A673 (cell line): ENCODE measurements at regions not wholly inside any gene's neighbourhood (a gene's known extent, or its start where the extent isn't known, plus 50 kb on each side); places are given as distances from the start of the nearest gene placed in this dataset.
A peak's percentile ranks its signal among the peaks of the same experiment; 100 is the strongest.

Experiments
- BruUV-seq: library from RNA; stranded (reverse); fragments of 400-500 nt; replicated peaks from 2 replicates; lab custom pipeline; 2021; lab: Mats Ljungman, UMichigan
- CTCF ChIA-PET: fragments of 300-600 bp; sonication (Branson Sonifier 250); formaldehyde crosslinking; loops from one replicate; lab custom pipeline; 2022; ENCODE audit warnings: antibody characterized with exemption; lab: Charles Lee
- POLR2A ChIA-PET: fragments of 300-600 bp; sonication (Branson Sonifier 250); formaldehyde crosslinking; loops from one replicate; lab custom pipeline; 2022; ENCODE audit warnings: antibody characterized with exemption; ENCODE audit not compliant: low non-redundant PET; lab: Charles Lee
- DNase-seq: peaks from one replicate; pipeline ENCODE4 v3.0.0-alpha.2; 2015; ENCODE audit warnings: low spot score
- H3K27ac ChIP-seq: fragments of 200-600 bp; sonication (generic); 2 replicates; pipeline ENCODE4 v1.5.1; 2016; ENCODE audit warnings: mixed run types, low read depth, mild to moderate bottlenecking, mixed read lengths, antibody characterized with exemption, low read length; ENCODE audit not compliant: poor library complexity, severe bottlenecking
- H3K27me3 ChIP-seq: fragments of 200-600 bp; sonication (generic); replicated peaks from 2 replicates; pipeline ENCODE4 v1.6.1; 2017; ENCODE audit warnings: mixed run types, low read depth, mild to moderate bottlenecking, mixed read lengths, antibody characterized with exemption, low read length; ENCODE audit not compliant: insufficient read depth, poor library complexity
- H3K36me3 ChIP-seq: fragments of 200-600 bp; sonication (generic); 2 replicates; pipeline ENCODE4 v1.6.1; 2016; ENCODE audit warnings: mixed run types, mild to moderate bottlenecking, mixed read lengths, antibody characterized with exemption, low read length; ENCODE audit not compliant: insufficient read depth, poor library complexity, severe bottlenecking
- H3K4me1 ChIP-seq: fragments of 200-600 bp; sonication (generic); 2 replicates; pipeline ENCODE4 v1.6.1; 2017; ENCODE audit warnings: mixed run types, mild to moderate bottlenecking, mixed read lengths, antibody characterized with exemption, low read length; ENCODE audit not compliant: insufficient read depth, poor library complexity, severe bottlenecking
- H3K4me3 ChIP-seq: fragments of 200-600 bp; sonication (generic); 2 replicates; pipeline ENCODE4 v1.5.1; 2016; ENCODE audit warnings: low read depth, mixed run types, mild to moderate bottlenecking, mixed read lengths, low read length; ENCODE audit not compliant: poor library complexity, severe bottlenecking
- H3K9me3 ChIP-seq: fragments of 200-600 bp; sonication (generic); 2 replicates; pipeline ENCODE4 v1.6.1; 2016; ENCODE audit warnings: mixed run types, low read depth, mild to moderate bottlenecking, mixed read lengths, antibody characterized with exemption, low read length; ENCODE audit not compliant: poor library complexity, severe bottlenecking
- EZH2 ChIP-seq: fragments of 200-600 bp; sonication (generic); IDR thresholded peaks from 2 replicates; pipeline ENCODE4 v1.6.1; 2017; ENCODE audit warnings: borderline replicate concordance, low read depth, mild to moderate bottlenecking, mixed read lengths, antibody characterized with exemption, low read length; ENCODE audit not compliant: poor library complexity, severe bottlenecking
- intact Hi-C: fragments of 100-400 bp; cut with micrococcal nuclease; formaldehyde crosslinking; loops from one replicate; pipeline ENCODE4 v1.10.0; 2022; ENCODE audit not compliant: unreplicated experiment
- TF ChIP-seq, protein P1 (sequence below): fragments of 300-800, 200-600 bp; sonication (generic); conservative IDR thresholded peaks from 2 replicates; pipeline ENCODE4 v1.5.1; 2017; ENCODE audit warnings: low read depth, mild to moderate bottlenecking, antibody characterized with exemption, low read length, moderate library complexity, mixed read lengths

- no TSS peak for BruUV-seq
- H3K27ac ChIP-seq = no peak overlapping the region
- TF ChIP-seq EZH2 = no peak
- TF ChIP-seq, protein P1, sequence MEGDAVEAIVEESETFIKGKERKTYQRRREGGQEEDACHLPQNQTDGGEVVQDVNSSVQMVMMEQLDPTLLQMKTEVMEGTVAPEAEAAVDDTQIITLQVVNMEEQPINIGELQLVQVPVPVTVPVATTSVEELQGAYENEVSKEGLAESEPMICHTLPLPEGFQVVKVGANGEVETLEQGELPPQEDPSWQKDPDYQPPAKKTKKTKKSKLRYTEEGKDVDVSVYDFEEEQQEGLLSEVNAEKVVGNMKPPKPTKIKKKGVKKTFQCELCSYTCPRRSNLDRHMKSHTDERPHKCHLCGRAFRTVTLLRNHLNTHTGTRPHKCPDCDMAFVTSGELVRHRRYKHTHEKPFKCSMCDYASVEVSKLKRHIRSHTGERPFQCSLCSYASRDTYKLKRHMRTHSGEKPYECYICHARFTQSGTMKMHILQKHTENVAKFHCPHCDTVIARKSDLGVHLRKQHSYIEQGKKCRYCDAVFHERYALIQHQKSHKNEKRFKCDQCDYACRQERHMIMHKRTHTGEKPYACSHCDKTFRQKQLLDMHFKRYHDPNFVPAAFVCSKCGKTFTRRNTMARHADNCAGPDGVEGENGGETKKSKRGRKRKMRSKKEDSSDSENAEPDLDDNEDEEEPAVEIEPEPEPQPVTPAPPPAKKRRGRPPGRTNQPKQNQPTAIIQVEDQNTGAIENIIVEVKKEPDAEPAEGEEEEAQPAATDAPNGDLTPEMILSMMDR = no peak
- ChIA-PET CTCF (no interaction called here), POLR2A (interaction anchor here (0.7 kb wide), 1 partner anchor 10 kb away, joined by 3 read pairs; no protein-coding TSS in a partner anchor)
- H3K9me3 ChIP-seq = peaks cover 12% of the 10 kb centered on the region
- DNase-seq = no peak
- H3K36me3 ChIP-seq = no peaks in the 10 kb centered on the region
- no peaks in the 10 kb centered on the region for H3K4me1 ChIP-seq
- intact Hi-C loops = no loop called here
- H3K27me3 ChIP-seq = no peaks in the 10 kb centered on the region
- no peak overlapping the region for H3K4me3 ChIP-seq
Measured at GRCh38 chr11:121748068-121748467, 295.3 kb upstream of the SORL1-AS1 start.

DNA sequence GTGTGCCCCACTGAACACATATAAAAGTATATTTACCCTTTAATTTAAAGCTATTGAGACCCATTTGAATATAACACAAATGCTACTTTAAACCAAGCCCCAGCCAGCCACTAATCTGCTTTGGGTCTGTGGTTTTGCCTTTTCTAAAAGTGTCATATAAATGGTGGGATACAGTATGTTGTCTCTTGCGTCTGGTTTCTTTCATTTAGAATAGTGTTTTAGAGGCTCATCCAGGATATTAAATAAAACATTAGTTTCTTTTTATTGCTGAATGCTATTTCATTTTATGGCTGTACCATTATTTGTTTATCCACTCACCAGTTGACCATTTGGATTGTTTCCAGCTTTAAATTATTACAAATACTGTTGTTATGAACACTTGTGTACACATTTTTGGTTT is 290.5 kb upstream of the SORL1-AS1 start:
- Histone ChIP-seq H3K36me3 (no peaks in the 10 kb centered on the region), H3K4me3 (no peak overlapping the region), H3K4me1 (peaks cover 7% of the 10 kb centered on the region), H3K27ac (no peak overlapping the region), H3K27me3 (no peaks in the 10 kb centered on the region), H3K9me3 (peaks cover 13% of the 10 kb centered on the region)
- DNase-seq = no peak
- CTCF ChIA-PET = interaction anchor here (0.6 kb wide), 1 partner anchor 48 kb away, joined by 9 read pairs; no protein-coding TSS in a partner anchor
- TF ChIP-seq, protein P1 = no peak
- no peak for TF ChIP-seq EZH2
- intact Hi-C loops = no loop called here
- no TSS peak for BruUV-seq
- POLR2A ChIA-PET = no interaction called here

GRCh38 chr11:121741761-121742361 is 289.1 kb upstream of the SORL1-AS1 start:
- H3K9me3 ChIP-seq = peaks cover 13% of the 10 kb centered on the region
- ChIA-PET POLR2A (no interaction called here), CTCF (no interaction called here)
- no TSS peak for BruUV-seq
- H3K27ac ChIP-seq = peak overlapping the region; percentile 33
- TF ChIP-seq EZH2 = no peak
- TF ChIP-seq, protein P1 = no peak
- intact Hi-C loops = no loop called here
- peaks cover 7% of the 10 kb centered on the region for H3K4me1 ChIP-seq
- no peak overlapping the region for H3K4me3 ChIP-seq
- no peaks in the 10 kb centered on the region for H3K27me3 ChIP-seq
- H3K36me3 ChIP-seq = no peaks in the 10 kb centered on the region
- DNase-seq = no peak
